HepG2 (cell line): ENCODE measurements at regions not wholly inside any gene's neighbourhood (a gene's known extent, or its start where the extent isn't known, plus 50 kb on each side); places are given as distances from the start of the nearest gene placed in this dataset.

ENCODE experiments used
- ESRRA ChIP-seq: sonication (generic); formaldehyde crosslinking; IDR thresholded peaks from 2 replicates; pipeline ENCODE4 v1.5.1; 2020; ENCODE audit warnings: mild to moderate bottlenecking, low read depth, missing genetic modification reagents
- FOXO1 ChIP-seq: sonication (generic); formaldehyde crosslinking; IDR thresholded peaks from 2 replicates; pipeline ENCODE4 v1.4.0; 2020; ENCODE audit warnings: missing genetic modification reagents
- GTF2F1 ChIP-seq: fragments of 150-350 bp; IDR thresholded peaks from 2 replicates; pipeline ENCODE4 v1.6.1; 2014; ENCODE audit warnings: low read length
- MBNL3 ChIP-seq: fragments of 250-450 bp; sonication (Bioruptor Pico); conservative IDR thresholded peaks from 2 replicates; pipeline ENCODE4 v1.8.0; 2022; ENCODE audit warnings: mild to moderate bottlenecking, inconsistent platforms
- POGZ ChIP-seq: sonication (generic); formaldehyde crosslinking; IDR thresholded peaks from 2 replicates; pipeline ENCODE4 v1.4.0; 2020; ENCODE audit warnings: mild to moderate bottlenecking, missing genetic modification reagents
- RXRA ChIP-seq: sonication (generic); formaldehyde crosslinking; IDR thresholded peaks from 2 replicates; pipeline ENCODE4 v1.5.1; 2020; ENCODE audit warnings: missing genetic modification reagents
- ZBTB7A ChIP-seq: sonication (generic); formaldehyde crosslinking; IDR thresholded peaks from 2 replicates; pipeline ENCODE4 v1.8.0; 2022; ENCODE audit warnings: mild to moderate bottlenecking, missing genetic modification reagents
- ZC3H13 ChIP-seq: sonication (generic); formaldehyde crosslinking; IDR thresholded peaks from 2 replicates; pipeline ENCODE4 v1.8.1; 2023; ENCODE audit warnings: mild to moderate bottlenecking, missing genetic modification reagents, moderate library complexity
- ZNF124 ChIP-seq: sonication (generic); formaldehyde crosslinking; IDR thresholded peaks from 2 replicates; pipeline ENCODE4 v1.4.0; 2020; ENCODE audit warnings: missing genetic modification reagents
- ZNF138 ChIP-seq: sonication (generic); formaldehyde crosslinking; IDR thresholded peaks from 2 replicates; pipeline ENCODE4 v1.5.0; 2020; ENCODE audit warnings: mild to moderate bottlenecking, low read depth, missing genetic modification reagents
- ZNF253 ChIP-seq: sonication (generic); formaldehyde crosslinking; IDR thresholded peaks from 2 replicates; pipeline ENCODE4 v1.8.0; 2022; ENCODE audit warnings: mild to moderate bottlenecking, missing genetic modification reagents, borderline replicate concordance
- ZNF3 ChIP-seq: IDR thresholded peaks from 2 replicates; pipeline ENCODE4 v1.7.0; 2017; ENCODE audit warnings: inconsistent platforms
- ZNF460 ChIP-seq: sonication (generic); formaldehyde crosslinking; IDR thresholded peaks from 2 replicates; pipeline ENCODE4 v1.5.1; 2020; ENCODE audit warnings: missing genetic modification reagents, mild to moderate bottlenecking, borderline replicate concordance
- ZNF605 ChIP-seq: sonication (generic); formaldehyde crosslinking; IDR thresholded peaks from 2 replicates; pipeline ENCODE4 v1.8.0; 2022; ENCODE audit warnings: mild to moderate bottlenecking, missing genetic modification reagents
- ZNF792 ChIP-seq: IDR thresholded peaks from 2 replicates; pipeline ENCODE4 v1.6.1; 2016
- TF ChIP-seq, protein P1 (sequence below): IDR thresholded peaks from 2 replicates; pipeline ENCODE4 v1.6.1; 2016; ENCODE audit warnings: missing genetic modification reagents, missing compliant biosample characterization
- TF ChIP-seq, protein P2 (sequence below): sonication (generic); formaldehyde crosslinking; IDR thresholded peaks from 2 replicates; pipeline ENCODE4 v1.9.0; 2021; ENCODE audit warnings: mild to moderate bottlenecking, missing genetic modification reagents
- TF ChIP-seq, protein P3 (sequence below): IDR thresholded peaks from 2 replicates; pipeline ENCODE4 v1.4.0; 2020; ENCODE audit warnings: mild to moderate bottlenecking, missing genetic modification reagents
- TF ChIP-seq, protein P4 (sequence below): sonication (generic); formaldehyde crosslinking; IDR thresholded peaks from 2 replicates; pipeline ENCODE4 v1.5.0; 2020; ENCODE audit warnings: mild to moderate bottlenecking, missing genetic modification reagents

DNA sequence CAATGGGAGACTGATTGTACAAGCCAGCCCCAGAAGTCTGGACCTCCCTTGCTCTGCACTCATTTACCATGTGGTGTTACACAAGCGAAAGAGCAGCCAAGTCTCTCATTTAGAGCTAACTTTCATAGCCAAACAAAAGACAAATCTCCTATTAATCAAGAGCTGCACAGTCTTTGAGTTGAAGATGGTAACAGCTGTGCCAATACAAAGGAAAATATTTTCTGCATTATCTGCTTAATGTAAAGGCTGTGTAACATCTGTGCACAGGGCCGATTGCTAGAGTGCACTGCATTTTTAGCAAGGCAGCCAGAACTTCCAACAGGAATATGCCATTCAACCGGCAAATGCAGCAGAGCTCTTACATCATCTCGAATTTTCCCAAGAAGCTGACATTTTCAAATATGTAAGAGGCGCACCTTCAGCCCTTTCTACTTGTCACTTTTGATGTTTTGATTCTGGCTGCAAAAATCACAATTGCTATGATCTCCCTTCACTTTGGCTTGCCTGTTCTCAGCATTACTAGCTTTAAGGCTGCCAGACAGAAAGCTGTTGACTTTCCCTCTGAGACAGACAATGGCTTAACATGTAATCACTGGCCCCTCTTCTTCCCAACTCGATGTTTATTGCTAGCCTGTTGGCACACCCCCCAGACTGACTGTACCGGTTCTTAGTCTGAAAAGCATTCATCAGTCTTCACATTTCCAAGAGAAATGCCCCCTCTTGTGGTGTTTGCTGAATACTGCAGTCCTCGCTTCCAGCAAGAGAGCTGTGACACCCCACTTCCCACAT lies 96.9 kb upstream of the TANK start (continued):
- TF ChIP-seq POGZ (CRISPR knock-in tag) (0 out of 2 replicates have a peak, but pooled peaks have one; percentile 18), RXRA (CRISPR knock-in tag) (no peak), MBNL3 (CRISPR knock-in tag) (no peak), ESRRA (CRISPR knock-in tag) (no peak), ZC3H13 (CRISPR knock-in tag) (no peak), ZNF124 (CRISPR knock-in tag) (no peak), ZNF605 (CRISPR knock-in tag) (no peak), ZNF253 (no peak), FOXO1 (CRISPR knock-in tag) (no peak), ZBTB7A (CRISPR knock-in tag) (no peak), ZNF460 (CRISPR knock-in tag) (no peak), GTF2F1 (no peak), ZNF138 (CRISPR knock-in tag) (no peak), ZNF3 (no peak), ZNF792 (CRISPR knock-in tag) (no peak)
- TF ChIP-seq, protein P1, sequence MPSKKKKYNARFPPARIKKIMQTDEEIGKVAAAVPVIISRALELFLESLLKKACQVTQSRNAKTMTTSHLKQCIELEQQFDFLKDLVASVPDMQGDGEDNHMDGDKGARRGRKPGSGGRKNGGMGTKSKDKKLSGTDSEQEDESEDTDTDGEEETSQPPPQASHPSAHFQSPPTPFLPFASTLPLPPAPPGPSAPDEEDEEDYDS: no peak
- TF ChIP-seq, protein P2, sequence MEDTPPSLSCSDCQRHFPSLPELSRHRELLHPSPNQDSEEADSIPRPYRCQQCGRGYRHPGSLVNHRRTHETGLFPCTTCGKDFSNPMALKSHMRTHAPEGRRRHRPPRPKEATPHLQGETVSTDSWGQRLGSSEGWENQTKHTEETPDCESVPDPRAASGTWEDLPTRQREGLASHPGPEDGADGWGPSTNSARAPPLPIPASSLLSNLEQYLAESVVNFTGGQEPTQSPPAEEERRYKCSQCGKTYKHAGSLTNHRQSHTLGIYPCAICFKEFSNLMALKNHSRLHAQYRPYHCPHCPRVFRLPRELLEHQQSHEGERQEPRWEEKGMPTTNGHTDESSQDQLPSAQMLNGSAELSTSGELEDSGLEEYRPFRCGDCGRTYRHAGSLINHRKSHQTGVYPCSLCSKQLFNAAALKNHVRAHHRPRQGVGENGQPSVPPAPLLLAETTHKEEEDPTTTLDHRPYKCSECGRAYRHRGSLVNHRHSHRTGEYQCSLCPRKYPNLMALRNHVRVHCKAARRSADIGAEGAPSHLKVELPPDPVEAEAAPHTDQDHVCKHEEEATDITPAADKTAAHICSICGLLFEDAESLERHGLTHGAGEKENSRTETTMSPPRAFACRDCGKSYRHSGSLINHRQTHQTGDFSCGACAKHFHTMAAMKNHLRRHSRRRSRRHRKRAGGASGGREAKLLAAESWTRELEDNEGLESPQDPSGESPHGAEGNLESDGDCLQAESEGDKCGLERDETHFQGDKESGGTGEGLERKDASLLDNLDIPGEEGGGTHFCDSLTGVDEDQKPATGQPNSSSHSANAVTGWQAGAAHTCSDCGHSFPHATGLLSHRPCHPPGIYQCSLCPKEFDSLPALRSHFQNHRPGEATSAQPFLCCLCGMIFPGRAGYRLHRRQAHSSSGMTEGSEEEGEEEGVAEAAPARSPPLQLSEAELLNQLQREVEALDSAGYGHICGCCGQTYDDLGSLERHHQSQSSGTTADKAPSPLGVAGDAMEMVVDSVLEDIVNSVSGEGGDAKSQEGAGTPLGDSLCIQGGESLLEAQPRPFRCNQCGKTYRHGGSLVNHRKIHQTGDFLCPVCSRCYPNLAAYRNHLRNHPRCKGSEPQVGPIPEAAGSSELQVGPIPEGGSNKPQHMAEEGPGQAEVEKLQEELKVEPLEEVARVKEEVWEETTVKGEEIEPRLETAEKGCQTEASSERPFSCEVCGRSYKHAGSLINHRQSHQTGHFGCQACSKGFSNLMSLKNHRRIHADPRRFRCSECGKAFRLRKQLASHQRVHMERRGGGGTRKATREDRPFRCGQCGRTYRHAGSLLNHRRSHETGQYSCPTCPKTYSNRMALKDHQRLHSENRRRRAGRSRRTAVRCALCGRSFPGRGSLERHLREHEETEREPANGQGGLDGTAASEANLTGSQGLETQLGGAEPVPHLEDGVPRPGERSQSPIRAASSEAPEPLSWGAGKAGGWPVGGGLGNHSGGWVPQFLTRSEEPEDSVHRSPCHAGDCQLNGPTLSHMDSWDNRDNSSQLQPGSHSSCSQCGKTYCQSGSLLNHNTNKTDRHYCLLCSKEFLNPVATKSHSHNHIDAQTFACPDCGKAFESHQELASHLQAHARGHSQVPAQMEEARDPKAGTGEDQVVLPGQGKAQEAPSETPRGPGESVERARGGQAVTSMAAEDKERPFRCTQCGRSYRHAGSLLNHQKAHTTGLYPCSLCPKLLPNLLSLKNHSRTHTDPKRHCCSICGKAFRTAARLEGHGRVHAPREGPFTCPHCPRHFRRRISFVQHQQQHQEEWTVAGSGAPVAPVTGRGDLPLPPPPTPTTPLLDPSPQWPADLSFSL (CRISPR knock-in tag): no peak
- TF ChIP-seq, protein P3, sequence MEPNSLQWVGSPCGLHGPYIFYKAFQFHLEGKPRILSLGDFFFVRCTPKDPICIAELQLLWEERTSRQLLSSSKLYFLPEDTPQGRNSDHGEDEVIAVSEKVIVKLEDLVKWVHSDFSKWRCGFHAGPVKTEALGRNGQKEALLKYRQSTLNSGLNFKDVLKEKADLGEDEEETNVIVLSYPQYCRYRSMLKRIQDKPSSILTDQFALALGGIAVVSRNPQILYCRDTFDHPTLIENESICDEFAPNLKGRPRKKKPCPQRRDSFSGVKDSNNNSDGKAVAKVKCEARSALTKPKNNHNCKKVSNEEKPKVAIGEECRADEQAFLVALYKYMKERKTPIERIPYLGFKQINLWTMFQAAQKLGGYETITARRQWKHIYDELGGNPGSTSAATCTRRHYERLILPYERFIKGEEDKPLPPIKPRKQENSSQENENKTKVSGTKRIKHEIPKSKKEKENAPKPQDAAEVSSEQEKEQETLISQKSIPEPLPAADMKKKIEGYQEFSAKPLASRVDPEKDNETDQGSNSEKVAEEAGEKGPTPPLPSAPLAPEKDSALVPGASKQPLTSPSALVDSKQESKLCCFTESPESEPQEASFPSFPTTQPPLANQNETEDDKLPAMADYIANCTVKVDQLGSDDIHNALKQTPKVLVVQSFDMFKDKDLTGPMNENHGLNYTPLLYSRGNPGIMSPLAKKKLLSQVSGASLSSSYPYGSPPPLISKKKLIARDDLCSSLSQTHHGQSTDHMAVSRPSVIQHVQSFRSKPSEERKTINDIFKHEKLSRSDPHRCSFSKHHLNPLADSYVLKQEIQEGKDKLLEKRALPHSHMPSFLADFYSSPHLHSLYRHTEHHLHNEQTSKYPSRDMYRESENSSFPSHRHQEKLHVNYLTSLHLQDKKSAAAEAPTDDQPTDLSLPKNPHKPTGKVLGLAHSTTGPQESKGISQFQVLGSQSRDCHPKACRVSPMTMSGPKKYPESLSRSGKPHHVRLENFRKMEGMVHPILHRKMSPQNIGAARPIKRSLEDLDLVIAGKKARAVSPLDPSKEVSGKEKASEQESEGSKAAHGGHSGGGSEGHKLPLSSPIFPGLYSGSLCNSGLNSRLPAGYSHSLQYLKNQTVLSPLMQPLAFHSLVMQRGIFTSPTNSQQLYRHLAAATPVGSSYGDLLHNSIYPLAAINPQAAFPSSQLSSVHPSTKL (CRISPR knock-in tag): peak; percentile 43
- TF ChIP-seq, protein P4, sequence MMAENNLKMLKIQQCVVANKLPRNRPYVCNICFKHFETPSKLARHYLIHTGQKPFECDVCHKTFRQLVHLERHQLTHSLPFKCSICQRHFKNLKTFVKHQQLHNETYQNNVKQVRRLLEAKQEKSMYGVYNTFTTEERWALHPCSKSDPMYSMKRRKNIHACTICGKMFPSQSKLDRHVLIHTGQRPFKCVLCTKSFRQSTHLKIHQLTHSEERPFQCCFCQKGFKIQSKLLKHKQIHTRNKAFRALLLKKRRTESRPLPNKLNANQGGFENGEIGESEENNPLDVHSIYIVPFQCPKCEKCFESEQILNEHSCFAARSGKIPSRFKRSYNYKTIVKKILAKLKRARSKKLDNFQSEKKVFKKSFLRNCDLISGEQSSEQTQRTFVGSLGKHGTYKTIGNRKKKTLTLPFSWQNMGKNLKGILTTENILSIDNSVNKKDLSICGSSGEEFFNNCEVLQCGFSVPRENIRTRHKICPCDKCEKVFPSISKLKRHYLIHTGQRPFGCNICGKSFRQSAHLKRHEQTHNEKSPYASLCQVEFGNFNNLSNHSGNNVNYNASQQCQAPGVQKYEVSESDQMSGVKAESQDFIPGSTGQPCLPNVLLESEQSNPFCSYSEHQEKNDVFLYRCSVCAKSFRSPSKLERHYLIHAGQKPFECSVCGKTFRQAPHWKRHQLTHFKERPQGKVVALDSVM: no peak
